ENCODE measurements at regions not wholly inside any gene's neighbourhood (a gene's known extent, or its start where the extent isn't known, plus 50 kb on each side); places are given as distances from the start of the nearest gene placed in this dataset.

GRCh38 chr6:170003027-170003426 is 251.6 kb downstream of the ERMARD start:
- TF ChIP-seq, protein P1, sequence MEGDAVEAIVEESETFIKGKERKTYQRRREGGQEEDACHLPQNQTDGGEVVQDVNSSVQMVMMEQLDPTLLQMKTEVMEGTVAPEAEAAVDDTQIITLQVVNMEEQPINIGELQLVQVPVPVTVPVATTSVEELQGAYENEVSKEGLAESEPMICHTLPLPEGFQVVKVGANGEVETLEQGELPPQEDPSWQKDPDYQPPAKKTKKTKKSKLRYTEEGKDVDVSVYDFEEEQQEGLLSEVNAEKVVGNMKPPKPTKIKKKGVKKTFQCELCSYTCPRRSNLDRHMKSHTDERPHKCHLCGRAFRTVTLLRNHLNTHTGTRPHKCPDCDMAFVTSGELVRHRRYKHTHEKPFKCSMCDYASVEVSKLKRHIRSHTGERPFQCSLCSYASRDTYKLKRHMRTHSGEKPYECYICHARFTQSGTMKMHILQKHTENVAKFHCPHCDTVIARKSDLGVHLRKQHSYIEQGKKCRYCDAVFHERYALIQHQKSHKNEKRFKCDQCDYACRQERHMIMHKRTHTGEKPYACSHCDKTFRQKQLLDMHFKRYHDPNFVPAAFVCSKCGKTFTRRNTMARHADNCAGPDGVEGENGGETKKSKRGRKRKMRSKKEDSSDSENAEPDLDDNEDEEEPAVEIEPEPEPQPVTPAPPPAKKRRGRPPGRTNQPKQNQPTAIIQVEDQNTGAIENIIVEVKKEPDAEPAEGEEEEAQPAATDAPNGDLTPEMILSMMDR (IDR thresholded peaks at IDR 0.05): no peak
- TF ChIP-seq POLR2A (IDR thresholded peaks at IDR 0.05; ENCODE audit: low read depth) (no peak), POLR2AphosphoS5 (IDR thresholded peaks at IDR 0.05) (no peak)

Data from esophagus muscularis mucosa (tissue), 3 donors.